ENCODE measurements at regions not wholly inside any gene's neighbourhood (a gene's known extent, or its start where the extent isn't known, plus 50 kb on each side); places are given as distances from the start of the nearest gene placed in this dataset.

- no peak for TF ChIP-seq CTCF (IDR thresholded peaks at IDR 0.05)
- no peak for TF ChIP-seq POLR2A (IDR thresholded peaks at IDR 0.05)
- no peak for TF ChIP-seq EP300 (IDR thresholded peaks at IDR 0.05)
Measured at GRCh38 chr3:66154444-66154861, 66.3 kb upstream of the SLC25A26 start.

Measured in stomach (tissue), 4 donors.